OCI-LY1 (cell line): ENCODE measurements at regions not wholly inside any gene's neighbourhood (a gene's known extent, or its start where the extent isn't known, plus 50 kb on each side); places are given as distances from the start of the nearest gene placed in this dataset.
"Not testable (repeated sequence)": the region's sequence is repeated elsewhere in the genome, so short reads cannot be mapped to it uniquely, and the experiment has no call there.

Source experiments
- H2AFZ ChIP-seq: fragments of 200-600 bp; sonication (generic), shearing (Covaris generic); 2 replicates; pipeline ENCODE4 v1.6.0; 2014; ENCODE audit warnings: antibody characterized with exemption, mild to moderate bottlenecking, low read length
- H3F3A ChIP-seq: fragments of 200-600 bp; sonication (generic), shearing (Covaris generic); 2 replicates; pipeline ENCODE4 v1.6.0; 2014; ENCODE audit warnings: mild to moderate bottlenecking, antibody characterized with exemption, low read length, moderate library complexity; ENCODE audit not compliant: insufficient read depth
- H3K27ac ChIP-seq: fragments of 200-600 bp; sonication (generic); 2 replicates; pipeline ENCODE4 v1.5.1; 2014; ENCODE audit warnings: low read length, mixed run types, mild to moderate bottlenecking, low read depth; ENCODE audit not compliant: poor library complexity, severe bottlenecking
- H3K27me3 ChIP-seq: fragments of 200-600 bp; sonication (generic); 2 replicates; pipeline ENCODE4 v1.6.0; 2014; ENCODE audit warnings: antibody characterized with exemption, mild to moderate bottlenecking, low read length, moderate library complexity; ENCODE audit not compliant: insufficient read depth
- H3K36me3 ChIP-seq: fragments of 200-600 bp; sonication (generic); 2 replicates; pipeline ENCODE4 v1.6.1; 2014; ENCODE audit warnings: mild to moderate bottlenecking, antibody characterized with exemption, low read length, moderate library complexity, mixed read lengths; ENCODE audit not compliant: insufficient read depth
- H3K4me1 ChIP-seq: fragments of 200-600 bp; sonication (generic); 2 replicates; pipeline ENCODE4 v1.5.1; 2014; ENCODE audit warnings: mild to moderate bottlenecking, low read length, moderate library complexity; ENCODE audit not compliant: insufficient read depth, severe bottlenecking
- H3K4me2 ChIP-seq: fragments of 200-600 bp; sonication (generic), shearing (Covaris generic); 2 replicates; pipeline ENCODE4 v1.6.1; 2014; ENCODE audit warnings: low read length
- H3K4me3 ChIP-seq: fragments of 200-600 bp; sonication (generic); 2 replicates; pipeline ENCODE4 v1.5.1; 2014; ENCODE audit warnings: low read length, low read depth, mild to moderate bottlenecking, mixed read lengths; ENCODE audit not compliant: poor library complexity, severe bottlenecking
- H3K79me2 ChIP-seq: fragments of 200-600 bp; shearing (Covaris generic); 2 replicates; pipeline ENCODE4 v1.6.1; 2016; ENCODE audit warnings: mixed run types, low read length, mixed read lengths; ENCODE audit not compliant: insufficient read depth
- H3K9ac ChIP-seq: fragments of 200-600 bp; sonication (generic), shearing (Covaris generic); 2 replicates; pipeline ENCODE4 v1.6.1; 2014; ENCODE audit warnings: mild to moderate bottlenecking, low read length, mixed read lengths
- H3K9me2 ChIP-seq: fragments of 200-600 bp; sonication (generic), shearing (Covaris generic); 2 replicates; pipeline ENCODE4 v1.6.1; 2014; ENCODE audit warnings: low read depth, mild to moderate bottlenecking, low read length, mixed read lengths
- H3K9me3 ChIP-seq: fragments of 200-600 bp; shearing (Covaris generic); 2 replicates; pipeline ENCODE4 v1.6.1; 2014; ENCODE audit warnings: low read length, mixed read lengths
- H4K20me1 ChIP-seq: fragments of 200-600 bp; sonication (generic), shearing (Covaris generic); 2 replicates; pipeline ENCODE4 v1.6.0; 2016; ENCODE audit warnings: mild to moderate bottlenecking, low read length; ENCODE audit not compliant: insufficient read depth
- EZH2 ChIP-seq: fragments of 200-600 bp; sonication (generic), shearing (Covaris generic); IDR thresholded peaks from 2 replicates; pipeline ENCODE4 v1.8.0; 2017; ENCODE audit warnings: borderline replicate concordance, mixed run types, mild to moderate bottlenecking, antibody characterized with exemption, low read length, moderate library complexity, mixed read lengths
- TF ChIP-seq, protein P1 (sequence below): fragments of 200-600 bp; sonication (generic), shearing (Covaris generic); IDR thresholded peaks from 2 replicates; pipeline ENCODE4 v1.5.1; 2017; ENCODE audit warnings: mild to moderate bottlenecking, antibody characterized with exemption, low read length, moderate library complexity, mixed read lengths

DNA sequence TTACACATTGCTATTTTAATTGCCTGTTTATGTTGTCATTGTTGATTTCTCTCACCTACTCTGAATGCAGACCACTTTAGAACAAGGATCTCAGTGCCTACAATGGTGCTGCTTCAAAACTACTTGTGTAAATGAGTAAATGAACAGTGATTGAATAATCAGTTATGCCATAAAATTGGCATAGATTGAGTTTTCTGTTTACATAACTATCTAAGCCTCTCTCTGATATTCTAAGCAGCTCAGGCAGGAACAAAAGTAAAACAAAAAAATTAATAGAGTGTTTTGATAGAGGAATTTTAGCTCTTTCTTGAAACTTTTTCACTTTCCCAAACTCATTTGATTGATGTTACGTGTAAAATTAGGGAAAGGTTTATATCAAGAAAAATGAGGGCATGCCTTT lies 232.3 kb upstream of the KITLG start:
- Histone ChIP-seq H3K36me3 (no peaks in the 10 kb centered on the region), H3K9ac (no peak overlapping the region), H3K9me3 (no peaks in the 10 kb centered on the region), H4K20me1 (no peaks in the 10 kb centered on the region), H3K9me2 (no peaks in the 10 kb centered on the region), H3K27ac (no peak overlapping the region), H3K4me1 (no peaks in the 10 kb centered on the region), H3K79me2 (no peaks in the 10 kb centered on the region), H3F3A (no peaks in the 10 kb centered on the region), H3K4me2 (no peak overlapping the region), H3K4me3 (no peak overlapping the region), H2AFZ (no peak overlapping the region), H3K27me3 (no peaks in the 10 kb centered on the region)
- TF ChIP-seq EZH2 = no peak
- TF ChIP-seq, protein P1, sequence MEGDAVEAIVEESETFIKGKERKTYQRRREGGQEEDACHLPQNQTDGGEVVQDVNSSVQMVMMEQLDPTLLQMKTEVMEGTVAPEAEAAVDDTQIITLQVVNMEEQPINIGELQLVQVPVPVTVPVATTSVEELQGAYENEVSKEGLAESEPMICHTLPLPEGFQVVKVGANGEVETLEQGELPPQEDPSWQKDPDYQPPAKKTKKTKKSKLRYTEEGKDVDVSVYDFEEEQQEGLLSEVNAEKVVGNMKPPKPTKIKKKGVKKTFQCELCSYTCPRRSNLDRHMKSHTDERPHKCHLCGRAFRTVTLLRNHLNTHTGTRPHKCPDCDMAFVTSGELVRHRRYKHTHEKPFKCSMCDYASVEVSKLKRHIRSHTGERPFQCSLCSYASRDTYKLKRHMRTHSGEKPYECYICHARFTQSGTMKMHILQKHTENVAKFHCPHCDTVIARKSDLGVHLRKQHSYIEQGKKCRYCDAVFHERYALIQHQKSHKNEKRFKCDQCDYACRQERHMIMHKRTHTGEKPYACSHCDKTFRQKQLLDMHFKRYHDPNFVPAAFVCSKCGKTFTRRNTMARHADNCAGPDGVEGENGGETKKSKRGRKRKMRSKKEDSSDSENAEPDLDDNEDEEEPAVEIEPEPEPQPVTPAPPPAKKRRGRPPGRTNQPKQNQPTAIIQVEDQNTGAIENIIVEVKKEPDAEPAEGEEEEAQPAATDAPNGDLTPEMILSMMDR = no peak

DNA sequence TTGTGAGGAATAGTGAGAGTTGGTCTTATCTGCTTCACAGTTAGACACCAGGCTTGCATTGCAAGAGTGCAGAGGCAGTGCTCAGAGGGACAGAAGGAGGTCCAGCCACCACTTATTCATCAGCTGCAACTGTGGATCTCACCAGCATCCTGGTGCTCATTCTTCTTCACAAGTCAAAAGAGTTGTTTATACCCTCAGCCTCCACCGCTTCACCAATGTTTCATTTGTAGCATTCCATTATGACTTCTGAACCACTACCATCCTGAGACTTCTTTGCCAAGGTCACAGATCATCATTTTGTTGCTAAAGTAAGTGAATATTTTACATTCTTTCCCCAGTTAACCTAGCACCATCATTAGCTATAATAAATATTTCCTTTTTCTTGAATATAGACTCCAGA lies 230.5 kb upstream of the KITLG start:
- H3K27ac ChIP-seq = no peak overlapping the region
- no peak overlapping the region for H3K4me3 ChIP-seq
- H3K4me2 ChIP-seq = no peak overlapping the region
- no peak for TF ChIP-seq EZH2
- TF ChIP-seq, protein P1 = no peak
- no peaks in the 10 kb centered on the region for H3K27me3 ChIP-seq
- H3K9ac ChIP-seq = no peak overlapping the region
- H3K9me3 ChIP-seq = no peaks in the 10 kb centered on the region
- H3K4me1 ChIP-seq = no peaks in the 10 kb centered on the region
- no peaks in the 10 kb centered on the region for H3K9me2 ChIP-seq
- H3K36me3 ChIP-seq = no peaks in the 10 kb centered on the region
- no peaks in the 10 kb centered on the region for H3K79me2 ChIP-seq
- no peak overlapping the region for H2AFZ ChIP-seq
- no peaks in the 10 kb centered on the region for H3F3A ChIP-seq
- H4K20me1 ChIP-seq = no peaks in the 10 kb centered on the region

DNA sequence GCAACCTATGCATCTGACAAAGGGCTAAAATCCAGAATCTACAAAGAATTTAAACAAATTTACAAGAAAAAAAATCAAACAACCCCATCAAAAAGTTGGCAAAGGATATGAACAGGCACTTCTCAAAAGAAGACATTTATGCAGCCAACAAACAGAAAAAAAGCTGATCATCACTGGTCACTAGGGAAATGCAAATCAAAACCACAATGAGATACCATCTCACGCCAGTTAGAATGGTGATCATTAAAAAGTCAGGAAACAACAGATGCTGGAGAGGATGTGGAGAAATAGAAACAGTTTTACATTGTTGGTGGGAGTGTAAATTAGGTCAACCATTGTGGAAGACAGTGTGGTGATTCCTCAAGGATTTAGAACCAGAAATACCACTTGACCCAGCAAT lies 229.6 kb upstream of the KITLG start:
- not testable (repeated sequence) for H2AFZ ChIP-seq, H3K4me1 ChIP-seq, H3K27ac ChIP-seq, H3K9ac ChIP-seq, H3K27me3 ChIP-seq, H3F3A ChIP-seq, H4K20me1 ChIP-seq, H3K9me2 ChIP-seq, H3K4me3 ChIP-seq, H3K4me2 ChIP-seq, H3K9me3 ChIP-seq, H3K36me3 ChIP-seq, H3K79me2 ChIP-seq

DNA sequence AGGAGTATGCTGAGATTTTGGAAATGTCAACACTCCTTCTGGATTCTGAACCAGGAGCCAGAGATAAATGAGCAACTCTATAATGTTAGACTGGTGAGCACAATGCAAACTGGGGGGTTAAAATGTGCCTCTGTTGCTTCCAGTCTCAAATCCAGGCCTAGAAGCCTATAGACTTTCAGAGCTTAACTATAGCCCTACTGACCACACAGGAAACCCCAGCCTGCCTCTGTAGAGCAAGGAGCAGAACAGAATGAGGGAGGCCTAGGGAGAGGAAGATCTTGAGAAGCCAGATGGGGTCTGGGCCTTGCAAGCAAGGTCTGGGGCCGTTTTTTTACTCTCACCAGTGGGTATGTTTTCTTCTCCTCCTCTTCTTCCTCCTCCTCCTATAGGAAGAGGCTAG lies 225.4 kb upstream of the KITLG start:
- TF ChIP-seq EZH2 = no peak
- TF ChIP-seq, protein P1 = no peak
- Histone ChIP-seq H2AFZ (no peak overlapping the region), H3K4me3 (no peak overlapping the region), H3F3A (no peaks in the 10 kb centered on the region), H3K4me1 (no peaks in the 10 kb centered on the region), H3K9ac (no peak overlapping the region), H3K36me3 (no peaks in the 10 kb centered on the region), H3K9me2 (no peaks in the 10 kb centered on the region), H3K4me2 (no peak overlapping the region), H3K9me3 (no peaks in the 10 kb centered on the region), H4K20me1 (no peaks in the 10 kb centered on the region), H3K27me3 (no peaks in the 10 kb centered on the region), H3K79me2 (no peaks in the 10 kb centered on the region), H3K27ac (no peak overlapping the region)
